Activated CD4-positive, alpha-beta T cell treated with anti-CD3 and anti-CD28 coated beads, Interleukin-2, amount 10 ng/mL, durations not matched to agents 7 days and 5 days (primary cell): ENCODE measurements at regions not wholly inside any gene's neighbourhood (a gene's known extent, or its start where the extent isn't known, plus 50 kb on each side); places are given as distances from the start of the nearest gene placed in this dataset.
"Not testable (repeated sequence)": the region's sequence is repeated elsewhere in the genome, so short reads cannot be mapped to it uniquely, and the experiment has no call there.

ENCODE experiments used
- CTCF ChIA-PET: fragments of 350-600 bp; sonication (Branson Sonifier 250); formaldehyde crosslinking; loops from one replicate; lab custom pipeline; 2021; ENCODE audit warnings: antibody characterized with exemption; lab: Charles Lee
- POLR2A ChIA-PET: fragments of 350-600 bp; sonication (Branson Sonifier 250); formaldehyde crosslinking; loops from one replicate; lab custom pipeline; 2021; ENCODE audit warnings: antibody characterized with exemption; lab: Charles Lee
- DNase-seq: peaks from one replicate; pipeline ENCODE4 v3.0.0-alpha.2; 2020
- H3K27ac Mint-ChIP-seq: one replicate; pipeline ENCODE4 v1.8.0; 2021; ENCODE audit warnings: mild to moderate bottlenecking, moderate library complexity, mixed read lengths
- H3K27me3 Mint-ChIP-seq: one replicate; pipeline ENCODE4 v1.8.0; 2021; ENCODE audit warnings: mixed read lengths
- H3K36me3 Mint-ChIP-seq: one replicate; pipeline ENCODE4 v1.8.0; 2021; ENCODE audit warnings: low read depth, mixed read lengths
- H3K4me1 Mint-ChIP-seq: one replicate; pipeline ENCODE4 v1.8.0; 2021; ENCODE audit warnings: mixed read lengths
- H3K4me3 Mint-ChIP-seq: one replicate; pipeline ENCODE4 v1.8.0; 2021; ENCODE audit warnings: mild to moderate bottlenecking, moderate library complexity, mixed read lengths
- H3K9me3 Mint-ChIP-seq: one replicate; pipeline ENCODE4 v1.8.0; 2021; ENCODE audit warnings: mixed read lengths

- CTCF ChIA-PET = interaction anchor here (2.0 kb wide), 1 partner anchor 11 kb away, joined by 4 read pairs; no protein-coding TSS in a partner anchor
- H3K27ac Mint-ChIP-seq, DNase-seq, H3K9me3 Mint-ChIP-seq, POLR2A ChIA-PET, H3K4me3 Mint-ChIP-seq, H3K4me1 Mint-ChIP-seq, H3K36me3 Mint-ChIP-seq: not testable (repeated sequence)
- peaks cover 18% of the 10 kb centered on the region for H3K27me3 Mint-ChIP-seq
Observed at GRCh38 chr3:192968901-192969300, 51.2 kb upstream of the MB21D2 start.

- CTCF ChIA-PET = interaction anchor here (1.6 kb wide), 1 partner anchor 30 kb away, joined by 4 read pairs; no protein-coding TSS in a partner anchor
- H3K36me3 Mint-ChIP-seq = no peaks in the 10 kb centered on the region
- no peaks in the 10 kb centered on the region for H3K4me1 Mint-ChIP-seq
- H3K4me3 Mint-ChIP-seq = no peak overlapping the region
- peaks cover 12% of the 10 kb centered on the region for H3K27me3 Mint-ChIP-seq
- no peak overlapping the region for H3K27ac Mint-ChIP-seq
- POLR2A ChIA-PET = no interaction called here
- H3K9me3 Mint-ChIP-seq = no peaks in the 10 kb centered on the region
- DNase-seq = no peak
Observed at GRCh38 chr3:192980632-192981031, 63.0 kb upstream of the MB21D2 start.

GRCh38 chr3:192986379-192986778 is 68.7 kb upstream of the MB21D2 start:
- CTCF ChIA-PET = interaction anchor here (0.6 kb wide), 1 partner anchor 291 kb away, joined by 3 read pairs; no protein-coding TSS in a partner anchor

GRCh38 chr3:192991356-192991755 is 73.7 kb upstream of the MB21D2 start:
- Mint-ChIP-seq H3K27me3 (no peaks in the 10 kb centered on the region), H3K36me3 (no peaks in the 10 kb centered on the region), H3K9me3 (no peaks in the 10 kb centered on the region), H3K4me3 (no peak overlapping the region), H3K4me1 (peaks cover 7% of the 10 kb centered on the region), H3K27ac (no peak overlapping the region)
- POLR2A ChIA-PET = no interaction called here
- DNase-seq = no peak
- CTCF ChIA-PET = no interaction called here

More at GRCh38 chr3:192986379-192986778, 68.7 kb upstream of the MB21D2 start:
- POLR2A ChIA-PET = no interaction called here
- DNase-seq = no peak
- Mint-ChIP-seq H3K36me3 (no peaks in the 10 kb centered on the region), H3K27me3 (no peaks in the 10 kb centered on the region), H3K9me3 (no peaks in the 10 kb centered on the region), H3K4me1 (no peaks in the 10 kb centered on the region), H3K4me3 (no peak overlapping the region), H3K27ac (no peak overlapping the region)

- Mint-ChIP-seq H3K4me3 (no peak overlapping the region), H3K27me3 (no peaks in the 10 kb centered on the region), H3K27ac (no peak overlapping the region), H3K4me1 (peaks cover 7% of the 10 kb centered on the region), H3K36me3 (no peaks in the 10 kb centered on the region), H3K9me3 (no peaks in the 10 kb centered on the region)
- no peak for DNase-seq
- ChIA-PET POLR2A (interaction anchor here (0.7 kb wide), 1 partner anchor 58 kb away, joined by 3 read pairs; no protein-coding TSS in a partner anchor), CTCF (no interaction called here)
Observed at GRCh38 chr3:192992361-192992760, 74.7 kb upstream of the MB21D2 start.

GRCh38 chr3:192993411-192993810 is 75.8 kb upstream of the MB21D2 start:
- Mint-ChIP-seq H3K9me3 (no peaks in the 10 kb centered on the region), H3K27me3 (no peaks in the 10 kb centered on the region), H3K27ac (no peak overlapping the region), H3K4me3 (no peak overlapping the region), H3K36me3 (no peaks in the 10 kb centered on the region), H3K4me1 (peaks cover 7% of the 10 kb centered on the region)
- CTCF ChIA-PET = no interaction called here
- DNase-seq = no peak
- POLR2A ChIA-PET = interaction anchor here (0.6 kb wide), 1 partner anchor 12 kb away, joined by 3 read pairs; no protein-coding TSS in a partner anchor

- POLR2A ChIA-PET, CTCF ChIA-PET, H3K9me3 Mint-ChIP-seq: not testable (repeated sequence)
Observed at GRCh38 chr3:193001113-193001512, 83.5 kb upstream of the MB21D2 start.

GRCh38 chr3:193003624-193004023 is 86.0 kb upstream of the MB21D2 start:
- POLR2A ChIA-PET, H3K27ac Mint-ChIP-seq, CTCF ChIA-PET, H3K4me1 Mint-ChIP-seq, DNase-seq, H3K4me3 Mint-ChIP-seq, H3K36me3 Mint-ChIP-seq, H3K9me3 Mint-ChIP-seq, H3K27me3 Mint-ChIP-seq: not testable (repeated sequence)

More at GRCh38 chr3:193001113-193001512, 83.5 kb upstream of the MB21D2 start:
- not testable (repeated sequence) for H3K4me3 Mint-ChIP-seq, H3K27me3 Mint-ChIP-seq, H3K36me3 Mint-ChIP-seq, H3K4me1 Mint-ChIP-seq, H3K27ac Mint-ChIP-seq, DNase-seq

GRCh38 chr3:193008654-193009053 is 91.0 kb upstream of the MB21D2 start:
- no peak for DNase-seq
- Mint-ChIP-seq H3K9me3 (peaks cover 10% of the 10 kb centered on the region), H3K36me3 (no peaks in the 10 kb centered on the region), H3K27ac (no peak overlapping the region), H3K4me1 (peaks cover 6% of the 10 kb centered on the region), H3K27me3 (peaks cover 4% of the 10 kb centered on the region), H3K4me3 (no peak overlapping the region)
- CTCF ChIA-PET = interaction anchor here (0.6 kb wide), 1 partner anchor 812 kb away, joined by 3 read pairs; no protein-coding TSS in a partner anchor
- POLR2A ChIA-PET = no interaction called here

GRCh38 chr3:193010191-193010590 is 92.5 kb upstream of the MB21D2 start:
- POLR2A ChIA-PET = no interaction called here
- DNase-seq = no peak
- Mint-ChIP-seq H3K27me3 (peaks cover 6% of the 10 kb centered on the region), H3K27ac (no peak overlapping the region), H3K9me3 (peaks cover 10% of the 10 kb centered on the region), H3K4me1 (peaks cover 6% of the 10 kb centered on the region), H3K36me3 (no peaks in the 10 kb centered on the region), H3K4me3 (no peak overlapping the region)
- CTCF ChIA-PET = interaction anchor here (1.2 kb wide), 1 partner anchor 29 kb away, joined by 4 read pairs; no protein-coding TSS in a partner anchor

- ChIA-PET POLR2A (no interaction called here), CTCF (no interaction called here)
Observed at GRCh38 chr3:193011958-193012357, 94.3 kb upstream of the MB21D2 start.

GRCh38 chr3:193014902-193015301 is 97.2 kb upstream of the MB21D2 start:
- Mint-ChIP-seq H3K27ac (no peak overlapping the region), H3K36me3 (no peaks in the 10 kb centered on the region), H3K4me3 (no peak overlapping the region), H3K9me3 (peaks cover 10% of the 10 kb centered on the region), H3K27me3 (peaks cover 5% of the 10 kb centered on the region), H3K4me1 (no peaks in the 10 kb centered on the region)
- POLR2A ChIA-PET = no interaction called here
- no peak for DNase-seq
- CTCF ChIA-PET = interaction anchor here (2.2 kb wide), 1 partner anchor 27 kb away, joined by 5 read pairs; no protein-coding TSS in a partner anchor

More at GRCh38 chr3:193011958-193012357, 94.3 kb upstream of the MB21D2 start:
- H3K27ac Mint-ChIP-seq = no peak overlapping the region
- H3K9me3 Mint-ChIP-seq = peaks cover 10% of the 10 kb centered on the region
- H3K27me3 Mint-ChIP-seq = peaks cover 5% of the 10 kb centered on the region
- no peaks in the 10 kb centered on the region for H3K4me1 Mint-ChIP-seq
- no peak overlapping the region for H3K4me3 Mint-ChIP-seq
- H3K36me3 Mint-ChIP-seq = no peaks in the 10 kb centered on the region
- no peak for DNase-seq

GRCh38 chr3:193016437-193016901 is 98.8 kb upstream of the MB21D2 start:
- POLR2A ChIA-PET = no interaction called here
- no peaks in the 10 kb centered on the region for H3K36me3 Mint-ChIP-seq
- peaks cover 10% of the 10 kb centered on the region for H3K9me3 Mint-ChIP-seq
- no peaks in the 10 kb centered on the region for H3K4me1 Mint-ChIP-seq
- CTCF ChIA-PET = no interaction called here
- H3K4me3 Mint-ChIP-seq = no peak overlapping the region
- DNase-seq = no peak
- peaks cover 5% of the 10 kb centered on the region for H3K27me3 Mint-ChIP-seq
- no peak overlapping the region for H3K27ac Mint-ChIP-seq
